RWPE1 (cell line): ENCODE measurements at regions not wholly inside any gene's neighbourhood (a gene's known extent, or its start where the extent isn't known, plus 50 kb on each side); places are given as distances from the start of the nearest gene placed in this dataset.
"Not testable (repeated sequence)": the region's sequence is repeated elsewhere in the genome, so short reads cannot be mapped to it uniquely, and the experiment has no call there.

Experiments
- CTCF ChIA-PET: fragments of 350-600 bp; sonication (Branson Sonifier 250); formaldehyde crosslinking; extraction: SDS; loops from one replicate; lab custom pipeline; 2021; lab: Yijun Ruan, JAX
- POLR2A ChIA-PET: fragments of 400-600 bp; formaldehyde crosslinking; extraction: SDS; loops from one replicate; lab custom pipeline; 2020; ENCODE audit warnings: antibody characterized with exemption; ENCODE audit not compliant: low non-redundant PET; lab: Yijun Ruan, JAX
- DNase-seq: peaks from one replicate; pipeline ENCODE4 v3.0.0; 2012; ENCODE audit warnings: low spot score
- H3K27ac ChIP-seq: fragments of 450-650 bp; 2 replicates; pipeline ENCODE4 v1.5.1; 2017
- CTCF ChIP-seq: fragments of 450-650 bp; conservative IDR thresholded peaks from 2 replicates; pipeline ENCODE4 v1.5.1; 2017; ENCODE audit warnings: low read depth, mild to moderate bottlenecking

DNA sequence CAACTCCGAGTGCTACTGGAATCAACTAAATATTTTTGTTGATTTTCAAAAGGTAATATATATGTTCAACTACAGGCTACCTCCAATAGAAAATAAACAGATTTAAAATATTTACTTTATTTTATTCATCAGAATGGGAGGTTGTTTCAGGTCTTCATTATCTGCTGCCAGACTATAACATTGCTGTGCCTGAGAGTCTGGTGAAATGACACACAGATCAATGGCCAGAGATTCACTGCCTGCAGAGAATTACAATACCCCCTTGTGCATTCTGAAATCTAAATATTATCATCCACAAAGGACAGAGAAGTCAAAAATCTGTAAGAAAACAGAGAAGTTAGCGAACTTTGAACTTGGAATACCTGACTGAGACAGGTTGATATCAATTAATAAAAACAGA lies 667.8 kb upstream of the GJE1 start:
- ChIA-PET POLR2A (no interaction called here), CTCF (no interaction called here)
- no peak for TF ChIP-seq CTCF
- H3K27ac ChIP-seq = no peak overlapping the region
- no peak for DNase-seq

DNA sequence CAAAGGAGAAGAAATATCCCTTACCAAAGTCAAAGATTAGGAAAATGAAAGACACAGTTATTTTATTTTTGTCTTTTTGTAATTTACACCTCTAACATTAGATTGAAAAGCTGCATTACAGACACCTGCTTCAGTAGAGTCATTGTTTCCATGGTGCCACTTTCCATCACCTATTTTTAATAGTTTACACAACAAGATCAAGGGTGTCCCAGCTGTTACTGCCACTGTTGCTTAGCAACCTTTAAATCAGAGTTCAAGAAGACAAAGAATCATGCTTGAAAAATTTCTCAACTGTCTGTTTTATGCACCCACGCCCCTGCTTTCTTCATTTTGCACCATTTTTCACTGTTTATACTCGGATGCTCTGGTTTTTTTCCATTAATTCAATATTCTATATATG lies 668.2 kb upstream of the GJE1 start:
- POLR2A ChIA-PET = no interaction called here
- TF ChIP-seq CTCF = no peak
- CTCF ChIA-PET = no interaction called here
- no peak for DNase-seq
- H3K27ac ChIP-seq = no peak overlapping the region

GRCh38 chr6:141463237-141463977 lies 669.3 kb upstream of the GJE1 start:
- ChIA-PET CTCF (no interaction called here), POLR2A (no interaction called here)
- no peak overlapping the region for H3K27ac ChIP-seq
- TF ChIP-seq CTCF = no peak
- no peak for DNase-seq

DNA sequence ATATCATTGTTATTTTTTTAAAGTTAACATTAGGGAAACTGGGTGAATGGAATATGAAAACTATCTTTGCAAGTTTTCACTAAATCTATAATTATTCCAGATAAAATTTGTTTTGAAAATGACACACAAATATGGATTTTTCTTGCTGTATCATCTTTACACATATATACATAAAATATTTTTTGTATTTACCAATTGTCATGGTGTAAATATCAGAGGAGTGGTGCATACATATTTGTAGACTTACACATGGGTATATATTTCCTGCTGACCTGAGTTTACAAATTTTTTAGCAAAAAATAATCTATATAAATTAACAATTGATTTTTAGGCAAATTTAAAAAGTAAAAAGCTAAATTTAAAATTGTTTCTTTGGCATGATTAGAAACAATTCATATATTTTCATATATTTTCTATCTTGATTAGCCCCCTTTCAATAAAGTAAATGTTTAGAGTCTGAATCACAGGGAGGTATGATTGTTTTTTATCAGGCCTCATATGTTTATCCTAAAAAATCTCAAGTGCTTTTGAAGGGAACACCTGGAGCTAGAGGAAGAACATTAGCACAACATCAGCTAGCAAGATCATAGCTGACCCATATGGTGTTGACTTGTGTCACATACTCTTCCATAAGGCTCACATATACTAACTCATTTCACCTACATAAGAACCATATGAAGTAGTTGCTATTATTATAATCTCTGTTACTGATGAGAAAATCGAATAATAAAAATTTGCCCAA lies 671.8 kb upstream of the GJE1 start:
- DNase-seq = no peak
- no peak overlapping the region for H3K27ac ChIP-seq
- TF ChIP-seq CTCF = no peak
- ChIA-PET POLR2A (no interaction called here), CTCF (interaction anchor here (0.6 kb wide), 1 partner anchor 792 kb away, joined by 3 read pairs; no protein-coding TSS in a partner anchor)

- CTCF ChIA-PET = interaction anchor here (0.6 kb wide), 1 partner anchor 793 kb away, joined by 3 read pairs; no protein-coding TSS in a partner anchor
- DNase-seq, POLR2A ChIA-PET, H3K27ac ChIP-seq: not testable (repeated sequence)
Measured at GRCh38 chr6:141460245-141460644, 672.5 kb upstream of the GJE1 start.

DNA sequence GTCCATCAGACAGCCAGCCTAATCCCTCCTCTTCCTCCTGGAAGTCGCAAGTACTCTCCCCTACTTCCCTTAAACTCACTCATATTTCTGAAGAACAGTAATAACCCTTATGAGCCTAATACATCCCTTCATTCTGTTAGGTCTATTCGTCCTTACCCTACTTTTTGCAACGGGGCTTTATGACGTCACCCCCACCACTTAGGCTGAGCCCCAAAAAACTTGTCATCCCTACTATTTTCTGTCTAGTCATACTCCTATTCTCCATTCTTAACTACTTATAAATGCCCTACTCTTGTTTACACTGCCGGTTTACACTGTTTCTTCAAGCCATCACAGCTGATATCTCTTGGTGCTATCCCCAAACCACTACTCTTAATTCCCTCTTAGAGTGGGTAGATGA lies 674.7 kb upstream of the GJE1 start:
- DNase-seq, H3K27ac ChIP-seq, CTCF ChIA-PET, POLR2A ChIA-PET: not testable (repeated sequence)

- H3K27ac ChIP-seq = no peak overlapping the region
- CTCF ChIA-PET = no interaction called here
- no peak for TF ChIP-seq CTCF
- POLR2A ChIA-PET = no interaction called here
- no peak for DNase-seq
Measured at GRCh38 chr6:141452354-141452686, 680.4 kb upstream of the GJE1 start.
